Uterus (tissue), 3 donors: ENCODE measurements at regions not wholly inside any gene's neighbourhood (a gene's known extent, or its start where the extent isn't known, plus 50 kb on each side); places are given as distances from the start of the nearest gene placed in this dataset.

Source experiments
- DNase-seq, 2 donors: peaks; one replicate each; pipeline ENCODE4 v3.0.0-alpha.2; 2019 to 2020
- H3K27ac ChIP-seq, 2 donors: fragments of 200-600 bp; sonication (generic); 1 replicate in 1 of 2; 2 replicates in 1 of 2; pipeline ENCODE4 v1.5.1; 2016 to 2018
- H3K27me3 ChIP-seq, 2 donors: fragments of 200-600 bp; sonication (generic); one replicate each; pipeline ENCODE4 v1.5.1; 2018 to 2019; ENCODE audit warnings: control low read depth in 1 of 2
- H3K36me3 ChIP-seq, 2 donors: fragments of 200-600 bp; sonication (generic); one replicate each; pipeline ENCODE4 v1.5.1; 2019; ENCODE audit warnings: control low read depth in 1 of 2
- H3K4me1 ChIP-seq, 2 donors: fragments of 200-600 bp; sonication (generic); one replicate each; pipeline ENCODE4 v1.5.1; 2018 to 2019; ENCODE audit warnings: control low read depth in 1 of 2
- H3K4me3 ChIP-seq, 2 donors: fragments of 200-600 bp; sonication (generic); 1 replicate in 1 of 2; 2 replicates in 1 of 2; pipeline ENCODE4 v1.5.1; 2018 to 2019; ENCODE audit warnings: mild to moderate bottlenecking in 1 of 2
- H3K9me3 ChIP-seq, 2 donors: fragments of 200-600 bp; sonication (generic); one replicate each; pipeline ENCODE4 v1.5.1; 2019; ENCODE audit warnings: control low read depth in 1 of 2
- POLR2A ChIP-seq, 2 donors: fragments of 450-650 bp; IDR thresholded peaks; one replicate each; pipeline ENCODE4 v1.6.1; 2016; ENCODE audit warnings: antibody characterized with exemption in 2 of 2, mild to moderate bottlenecking in 1 of 2, moderate library complexity in 1 of 2
- intact Hi-C: fragments of 100-400 bp; cut with DNase I; formaldehyde crosslinking; loops from one replicate; pipeline ENCODE4 v1.15.1; 2023; ENCODE audit warnings: low total_unique reads
- TF ChIP-seq, protein P1 (sequence below), 4 experiments: fragments of 200-600 bp in 2 of 4; fragments of 450-650 bp in 2 of 4; sonication (generic) in 2 of 4; IDR thresholded peaks; one replicate each; pipeline ENCODE4 v1.5.1; 2016 to 2019; ENCODE audit warnings: antibody characterized with exemption in 4 of 4, mild to moderate bottlenecking in 2 of 4, moderate library complexity in 1 of 4
- donor health status: DM: yes; HTN: yes; CAD: no.

DNA sequence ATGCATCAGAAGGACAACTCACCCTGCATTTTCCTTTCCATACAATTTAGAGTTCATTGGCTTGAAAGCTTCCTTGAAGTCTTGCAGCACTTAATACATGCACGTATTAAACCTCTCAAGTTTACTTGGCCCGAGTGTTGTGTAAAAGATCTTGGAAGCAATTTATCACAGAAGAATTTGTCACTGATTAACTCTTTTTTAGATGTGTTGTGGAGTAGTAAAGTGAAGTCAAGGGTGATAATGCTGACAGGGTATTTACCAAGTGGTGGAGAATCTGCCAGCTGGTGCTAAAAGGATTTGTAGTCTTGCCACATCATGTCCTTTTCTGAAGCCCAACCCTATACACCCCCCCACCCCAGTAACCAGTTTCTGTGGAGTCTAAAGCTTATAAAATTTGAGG is 421.0 kb upstream of the MIR17HG start:
- H3K27ac ChIP-seq, result no peak overlapping the region
- no peaks in the 10 kb centered on the region for H3K9me3 ChIP-seq
- no peaks in the 10 kb centered on the region for H3K4me1 ChIP-seq
- TF ChIP-seq, protein P1, sequence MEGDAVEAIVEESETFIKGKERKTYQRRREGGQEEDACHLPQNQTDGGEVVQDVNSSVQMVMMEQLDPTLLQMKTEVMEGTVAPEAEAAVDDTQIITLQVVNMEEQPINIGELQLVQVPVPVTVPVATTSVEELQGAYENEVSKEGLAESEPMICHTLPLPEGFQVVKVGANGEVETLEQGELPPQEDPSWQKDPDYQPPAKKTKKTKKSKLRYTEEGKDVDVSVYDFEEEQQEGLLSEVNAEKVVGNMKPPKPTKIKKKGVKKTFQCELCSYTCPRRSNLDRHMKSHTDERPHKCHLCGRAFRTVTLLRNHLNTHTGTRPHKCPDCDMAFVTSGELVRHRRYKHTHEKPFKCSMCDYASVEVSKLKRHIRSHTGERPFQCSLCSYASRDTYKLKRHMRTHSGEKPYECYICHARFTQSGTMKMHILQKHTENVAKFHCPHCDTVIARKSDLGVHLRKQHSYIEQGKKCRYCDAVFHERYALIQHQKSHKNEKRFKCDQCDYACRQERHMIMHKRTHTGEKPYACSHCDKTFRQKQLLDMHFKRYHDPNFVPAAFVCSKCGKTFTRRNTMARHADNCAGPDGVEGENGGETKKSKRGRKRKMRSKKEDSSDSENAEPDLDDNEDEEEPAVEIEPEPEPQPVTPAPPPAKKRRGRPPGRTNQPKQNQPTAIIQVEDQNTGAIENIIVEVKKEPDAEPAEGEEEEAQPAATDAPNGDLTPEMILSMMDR (IDR thresholded peaks at IDR 0.05), result no peak
- no peak for TF ChIP-seq POLR2A (IDR thresholded peaks at IDR 0.05)
- no peaks in the 10 kb centered on the region for H3K36me3 ChIP-seq
- no peak for DNase-seq
- H3K27me3 ChIP-seq, result no peaks in the 10 kb centered on the region
- intact Hi-C loops, result no loop called here
- no peak overlapping the region for H3K4me3 ChIP-seq

DNA sequence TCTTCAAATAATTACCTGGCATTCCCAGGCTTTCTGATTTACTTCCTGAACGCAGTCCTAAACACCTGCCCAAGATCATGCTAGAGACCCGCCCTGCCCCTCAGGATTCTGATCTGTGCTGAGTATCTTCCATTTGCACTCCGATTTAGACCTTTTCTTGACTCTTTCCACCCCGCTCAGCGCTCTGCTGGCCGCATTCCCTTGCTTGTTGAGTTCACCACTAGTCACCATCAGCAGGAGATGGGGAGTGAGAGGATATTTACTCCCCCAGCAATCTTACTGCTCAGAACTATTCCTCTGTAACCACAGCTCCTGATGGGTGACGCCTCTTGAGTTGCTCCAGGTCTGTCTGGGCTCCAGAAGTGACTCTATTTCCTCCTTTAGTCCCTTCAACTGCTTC is 419.4 kb upstream of the MIR17HG start:
- H3K36me3 ChIP-seq, result no peaks in the 10 kb centered on the region
- H3K4me1 ChIP-seq, result no peaks in the 10 kb centered on the region
- no peak overlapping the region for H3K4me3 ChIP-seq
- DNase-seq, result no peak
- no peak for TF ChIP-seq POLR2A (IDR thresholded peaks at IDR 0.05)
- TF ChIP-seq, protein P1 (IDR thresholded peaks at IDR 0.05), result no peak
- no peaks in the 10 kb centered on the region for H3K9me3 ChIP-seq
- no peak overlapping the region for H3K27ac ChIP-seq
- no peaks in the 10 kb centered on the region for H3K27me3 ChIP-seq
- intact Hi-C loops, result no loop called here

DNA sequence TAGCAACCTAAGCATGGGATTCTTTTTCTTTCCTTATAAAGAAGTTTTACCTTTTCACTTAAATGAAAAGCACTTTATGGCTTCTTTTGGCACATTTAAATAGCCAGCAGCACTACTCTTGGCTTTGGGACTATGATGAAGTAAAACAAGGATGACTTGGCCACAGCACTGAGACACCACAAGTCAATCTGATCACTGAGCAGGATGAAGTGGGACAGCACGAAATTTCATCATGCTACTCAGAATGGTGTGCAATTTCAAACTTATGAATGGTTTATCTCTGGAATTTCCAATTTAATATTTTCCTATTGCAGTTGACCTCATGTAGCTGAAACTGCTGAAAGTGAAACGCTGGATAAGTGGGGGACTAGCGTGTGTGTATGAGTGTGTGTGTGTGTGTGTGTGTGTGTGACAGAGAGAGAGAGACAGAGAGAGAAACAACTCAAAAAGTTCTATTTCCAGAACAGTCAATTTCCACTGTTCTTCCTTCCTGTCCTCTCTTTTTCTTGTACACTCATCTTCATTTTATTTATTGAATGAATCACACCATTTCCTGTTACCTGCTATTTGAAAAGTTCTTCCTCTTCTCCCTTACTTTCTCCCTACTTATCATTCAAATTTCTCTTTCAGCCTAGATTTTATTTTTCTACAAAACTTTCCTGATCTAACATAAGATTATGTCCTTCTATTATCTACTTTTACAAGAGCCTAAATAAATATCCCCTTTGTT is 414.2 kb upstream of the MIR17HG start:
- no peak for TF ChIP-seq POLR2A (IDR thresholded peaks at IDR 0.05)
- TF ChIP-seq, protein P1 (IDR thresholded peaks at IDR 0.05), result no peak
- Histone ChIP-seq H3K9me3 (no peaks in the 10 kb centered on the region), H3K4me3 (no peak overlapping the region), H3K27me3 (no peaks in the 10 kb centered on the region), H3K27ac (no peak overlapping the region), H3K36me3 (no peaks in the 10 kb centered on the region), H3K4me1 (no peaks in the 10 kb centered on the region)
- no peak for DNase-seq
- intact Hi-C loops, result no loop called here

DNA sequence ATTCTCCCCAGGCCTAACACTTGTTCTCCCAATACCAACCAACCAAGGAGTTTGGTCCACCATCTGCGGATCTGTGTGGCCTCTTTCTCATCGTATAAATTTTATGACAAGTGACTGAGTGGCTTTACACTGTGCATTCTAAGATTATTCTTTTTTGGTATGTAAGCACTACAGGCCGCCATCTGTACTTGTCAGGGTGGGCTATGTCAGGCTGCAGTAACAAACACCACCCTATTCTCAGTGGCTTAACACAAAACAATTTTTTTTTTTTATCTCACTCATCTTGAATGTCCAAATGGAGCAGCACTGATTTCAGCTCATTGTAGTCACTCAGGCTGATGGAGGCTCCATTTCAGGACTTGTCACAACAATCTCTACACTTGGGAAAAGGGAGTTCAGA is 412.7 kb upstream of the MIR17HG start:
- Histone ChIP-seq H3K9me3 (no peaks in the 10 kb centered on the region), H3K4me3 (no peak overlapping the region), H3K27ac (no peak overlapping the region), H3K36me3 (no peaks in the 10 kb centered on the region), H3K4me1 (no peaks in the 10 kb centered on the region), H3K27me3 (no peaks in the 10 kb centered on the region)
- DNase-seq, result no peak
- TF ChIP-seq POLR2A (IDR thresholded peaks at IDR 0.05), result no peak
- TF ChIP-seq, protein P1 (IDR thresholded peaks at IDR 0.05), result no peak
- intact Hi-C loops, result no loop called here

DNA sequence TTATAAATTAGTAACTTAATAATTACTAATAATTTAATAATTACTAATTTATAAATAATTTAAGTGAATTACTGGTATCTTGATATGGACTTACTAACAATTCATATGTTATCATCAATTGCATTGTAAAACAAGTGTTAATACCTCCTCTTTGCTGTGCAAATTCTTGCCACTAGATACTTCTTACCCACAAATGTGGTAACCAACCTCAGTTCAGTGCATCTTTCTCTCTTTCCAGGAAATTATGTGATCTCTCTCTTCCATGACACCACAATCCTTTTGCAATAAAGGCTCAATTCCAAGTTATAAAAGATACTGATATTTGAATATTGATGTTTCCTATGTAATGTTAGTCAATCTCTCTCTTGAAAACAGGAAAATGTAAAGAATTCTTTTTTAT is 408.6 kb upstream of the MIR17HG start:
- Histone ChIP-seq H3K4me3 (no peak overlapping the region), H3K36me3 (no peaks in the 10 kb centered on the region), H3K27me3 (no peaks in the 10 kb centered on the region), H3K27ac (no peak overlapping the region), H3K9me3 (no peaks in the 10 kb centered on the region), H3K4me1 (no peaks in the 10 kb centered on the region)
- intact Hi-C loops, result no loop called here
- DNase-seq, result no peak
- TF ChIP-seq, protein P1 (IDR thresholded peaks at IDR 0.05), result no peak
- TF ChIP-seq POLR2A (IDR thresholded peaks at IDR 0.05), result no peak
